Karpas-422 (cell line): ENCODE measurements at regions not wholly inside any gene's neighbourhood (a gene's known extent, or its start where the extent isn't known, plus 50 kb on each side); places are given as distances from the start of the nearest gene placed in this dataset.

Experiments
- DNase-seq: peaks from one replicate; pipeline ENCODE4 v3.0.0-alpha.2; 2015
- H2AFZ ChIP-seq: fragments of 200-600 bp; sonication (generic); 2 replicates; pipeline ENCODE4 v1.6.1; 2014; ENCODE audit warnings: antibody characterized with exemption, low read length, mixed read lengths
- H3K27ac ChIP-seq: fragments of 200-600 bp; sonication (generic); 2 replicates; pipeline ENCODE4 v1.5.1; 2014; ENCODE audit warnings: mild to moderate bottlenecking, low read length, moderate library complexity
- H3K27me3 ChIP-seq: fragments of 200-600 bp; sonication (generic); 2 replicates; pipeline ENCODE4 v1.6.1; 2014; ENCODE audit warnings: low read length, mixed read lengths
- H3K36me3 ChIP-seq: fragments of 200-600 bp; sonication (generic); 2 replicates; pipeline ENCODE4 v1.6.1; 2014; ENCODE audit warnings: low read length, mixed read lengths; ENCODE audit not compliant: insufficient read depth
- H3K4me1 ChIP-seq: fragments of 200-600 bp; sonication (generic); 2 replicates; pipeline ENCODE4 v1.6.1; 2014; ENCODE audit warnings: mild to moderate bottlenecking, low read length, mixed read lengths
- H3K4me2 ChIP-seq: fragments of 200-600 bp; sonication (generic); 2 replicates; pipeline ENCODE4 v1.6.1; 2014; ENCODE audit warnings: low read length, low read depth, mild to moderate bottlenecking; ENCODE audit not compliant: poor library complexity, severe bottlenecking
- H3K4me3 ChIP-seq: fragments of 200-600 bp; sonication (generic); 2 replicates; pipeline ENCODE4 v1.5.1; 2014; ENCODE audit warnings: mild to moderate bottlenecking, antibody characterized with exemption, low read length, mixed read lengths
- H3K79me2 ChIP-seq: fragments of 200-600 bp; sonication (generic); 2 replicates; pipeline ENCODE4 v1.6.1; 2014; ENCODE audit warnings: mild to moderate bottlenecking, low read length, mixed read lengths
- H3K9ac ChIP-seq: fragments of 200-600 bp; sonication (generic); 2 replicates; pipeline ENCODE4 v1.6.0; 2014; ENCODE audit warnings: low read length
- H3K9me2 ChIP-seq: fragments of 200-600 bp; sonication (generic), shearing (Covaris generic); replicated peaks from 2 replicates; pipeline ENCODE4 v1.6.0; 2014; ENCODE audit warnings: mild to moderate bottlenecking, low read length, moderate library complexity; ENCODE audit not compliant: insufficient read depth
- H3K9me3 ChIP-seq: fragments of 300-700, 200-600 bp; sonication (generic); 2 replicates; pipeline ENCODE4 v1.6.1; 2014; ENCODE audit warnings: low read length, mixed read lengths
- H4K20me1 ChIP-seq: fragments of 200-600 bp; sonication (generic); 2 replicates; pipeline ENCODE4 v1.6.1; 2014; ENCODE audit warnings: mild to moderate bottlenecking, antibody characterized with exemption, low read length, low read depth; ENCODE audit not compliant: insufficient read depth

GRCh38 chr5:3899093-3899492, 303.5 kb downstream of the IRX1 start:
- Histone ChIP-seq H3K27me3 (no peaks in the 10 kb centered on the region), H3K4me2 (no peak overlapping the region), H2AFZ (no peak overlapping the region), H3K79me2 (no peaks in the 10 kb centered on the region), H3K9me2 (no peaks in the 10 kb centered on the region), H3K4me1 (no peaks in the 10 kb centered on the region), H3K4me3 (no peak overlapping the region), H3K9me3 (peaks cover 9% of the 10 kb centered on the region), H3K36me3 (no peaks in the 10 kb centered on the region), H4K20me1 (no peaks in the 10 kb centered on the region), H3K9ac (no peak overlapping the region), H3K27ac (no peak overlapping the region)
- no peak for DNase-seq

GRCh38 chr5:3904584-3904983, 309.0 kb downstream of the IRX1 start:
- no peak for DNase-seq
- Histone ChIP-seq H2AFZ (no peak overlapping the region), H3K9ac (no peak overlapping the region), H3K36me3 (no peaks in the 10 kb centered on the region), H3K79me2 (no peaks in the 10 kb centered on the region), H4K20me1 (no peaks in the 10 kb centered on the region), H3K4me3 (no peak overlapping the region), H3K9me2 (no peaks in the 10 kb centered on the region), H3K27ac (no peak overlapping the region), H3K27me3 (no peaks in the 10 kb centered on the region), H3K4me2 (no peak overlapping the region), H3K9me3 (peaks cover 17% of the 10 kb centered on the region), H3K4me1 (no peaks in the 10 kb centered on the region)

GRCh38 chr5:3905031-3905430, 309.4 kb downstream of the IRX1 start:
- no peaks in the 10 kb centered on the region for H4K20me1 ChIP-seq
- H3K27ac ChIP-seq: no peak overlapping the region
- no peak for DNase-seq
- no peaks in the 10 kb centered on the region for H3K9me2 ChIP-seq
- H3K79me2 ChIP-seq: no peaks in the 10 kb centered on the region
- H3K9me3 ChIP-seq: peaks cover 17% of the 10 kb centered on the region
- no peak overlapping the region for H2AFZ ChIP-seq
- H3K4me2 ChIP-seq: no peak overlapping the region
- no peak overlapping the region for H3K4me3 ChIP-seq
- no peak overlapping the region for H3K9ac ChIP-seq
- no peaks in the 10 kb centered on the region for H3K27me3 ChIP-seq
- H3K36me3 ChIP-seq: no peaks in the 10 kb centered on the region
- no peaks in the 10 kb centered on the region for H3K4me1 ChIP-seq

- no peak overlapping the region for H3K9ac ChIP-seq
- no peak overlapping the region for H3K4me2 ChIP-seq
- no peaks in the 10 kb centered on the region for H3K4me1 ChIP-seq
- DNase-seq: no peak
- H3K9me3 ChIP-seq: peaks cover 17% of the 10 kb centered on the region
- H3K79me2 ChIP-seq: no peaks in the 10 kb centered on the region
- H3K27me3 ChIP-seq: no peaks in the 10 kb centered on the region
- no peak overlapping the region for H3K27ac ChIP-seq
- no peak overlapping the region for H3K4me3 ChIP-seq
- H4K20me1 ChIP-seq: no peaks in the 10 kb centered on the region
- H2AFZ ChIP-seq: no peak overlapping the region
- no peaks in the 10 kb centered on the region for H3K36me3 ChIP-seq
- no peaks in the 10 kb centered on the region for H3K9me2 ChIP-seq
Measured at GRCh38 chr5:3905521-3905920, 309.9 kb downstream of the IRX1 start.

- no peak overlapping the region for H3K4me2 ChIP-seq
- no peak overlapping the region for H3K9ac ChIP-seq
- no peak overlapping the region for H3K4me3 ChIP-seq
- no peak for DNase-seq
- no peaks in the 10 kb centered on the region for H4K20me1 ChIP-seq
- no peaks in the 10 kb centered on the region for H3K79me2 ChIP-seq
- H3K27ac ChIP-seq: no peak overlapping the region
- H3K9me3 ChIP-seq: peaks cover 30% of the 10 kb centered on the region
- H3K9me2 ChIP-seq: no peaks in the 10 kb centered on the region
- no peaks in the 10 kb centered on the region for H3K27me3 ChIP-seq
- no peak overlapping the region for H2AFZ ChIP-seq
- no peaks in the 10 kb centered on the region for H3K36me3 ChIP-seq
- H3K4me1 ChIP-seq: no peaks in the 10 kb centered on the region
Measured at GRCh38 chr5:3911111-3911510, 315.5 kb downstream of the IRX1 start.

- Histone ChIP-seq H4K20me1 (no peaks in the 10 kb centered on the region), H3K4me1 (no peaks in the 10 kb centered on the region), H2AFZ (no peak overlapping the region), H3K36me3 (no peaks in the 10 kb centered on the region), H3K9me2 (no peaks in the 10 kb centered on the region), H3K9me3 (peaks cover 28% of the 10 kb centered on the region), H3K27ac (no peak overlapping the region), H3K4me3 (no peak overlapping the region), H3K79me2 (no peaks in the 10 kb centered on the region), H3K4me2 (no peak overlapping the region), H3K27me3 (no peaks in the 10 kb centered on the region), H3K9ac (no peak overlapping the region)
- DNase-seq: no peak
Measured at GRCh38 chr5:3911773-3912172, 316.1 kb downstream of the IRX1 start.

GRCh38 chr5:3912790-3913189, 317.2 kb downstream of the IRX1 start:
- H3K9me2 ChIP-seq: no peaks in the 10 kb centered on the region
- H3K79me2 ChIP-seq: no peaks in the 10 kb centered on the region
- no peak overlapping the region for H3K27ac ChIP-seq
- peaks cover 24% of the 10 kb centered on the region for H3K9me3 ChIP-seq
- H3K4me2 ChIP-seq: no peak overlapping the region
- no peaks in the 10 kb centered on the region for H3K36me3 ChIP-seq
- no peaks in the 10 kb centered on the region for H3K4me1 ChIP-seq
- no peak overlapping the region for H3K4me3 ChIP-seq
- no peak overlapping the region for H2AFZ ChIP-seq
- no peaks in the 10 kb centered on the region for H3K27me3 ChIP-seq
- no peaks in the 10 kb centered on the region for H4K20me1 ChIP-seq
- DNase-seq: no peak
- no peak overlapping the region for H3K9ac ChIP-seq

GRCh38 chr5:3913279-3913678, 317.6 kb downstream of the IRX1 start:
- peaks cover 27% of the 10 kb centered on the region for H3K9me3 ChIP-seq
- H3K4me2 ChIP-seq: no peak overlapping the region
- H3K9me2 ChIP-seq: no peaks in the 10 kb centered on the region

GRCh38 chr5:3925022-3925421, 329.4 kb downstream of the IRX1 start:
- Histone ChIP-seq H3K4me3 (no peak overlapping the region), H3K79me2 (no peaks in the 10 kb centered on the region), H3K27ac (no peak overlapping the region), H2AFZ (no peak overlapping the region), H3K36me3 (no peaks in the 10 kb centered on the region), H3K4me2 (no peak overlapping the region), H4K20me1 (no peaks in the 10 kb centered on the region), H3K4me1 (no peaks in the 10 kb centered on the region), H3K9me2 (no peaks in the 10 kb centered on the region), H3K27me3 (no peaks in the 10 kb centered on the region), H3K9me3 (peaks cover 16% of the 10 kb centered on the region), H3K9ac (no peak overlapping the region)
- DNase-seq: no peak

More at GRCh38 chr5:3913279-3913678, 317.6 kb downstream of the IRX1 start:
- no peak overlapping the region for H3K27ac ChIP-seq
- H2AFZ ChIP-seq: no peak overlapping the region
- no peak for DNase-seq
- no peak overlapping the region for H3K9ac ChIP-seq
- H3K27me3 ChIP-seq: no peaks in the 10 kb centered on the region
- no peaks in the 10 kb centered on the region for H3K4me1 ChIP-seq
- no peak overlapping the region for H3K4me3 ChIP-seq
- no peaks in the 10 kb centered on the region for H3K36me3 ChIP-seq
- H4K20me1 ChIP-seq: no peaks in the 10 kb centered on the region
- no peaks in the 10 kb centered on the region for H3K79me2 ChIP-seq
